ENCODE measurements at regions not wholly inside any gene's neighbourhood (a gene's known extent, or its start where the extent isn't known, plus 50 kb on each side); places are given as distances from the start of the nearest gene placed in this dataset.

- peaks cover 2% of the 10 kb centered on the region for H3K9me3 ChIP-seq (replicated peaks; ENCODE audit: control insufficient read depth, insufficient read depth, low read length)
- no peak for FAIRE-seq
- no peaks in the 10 kb centered on the region for H4K20me1 ChIP-seq (replicated peaks; ENCODE audit: control insufficient read depth, extremely low read depth, insufficient read depth, low read length)
- no peak overlapping the region for H3K9ac ChIP-seq (replicated peaks; ENCODE audit: extremely low read depth, insufficient read depth, low read length)
- CTCF ChIA-PET = no interaction called here
- H3K27ac ChIP-seq (ENCODE audit: insufficient read depth, low read depth, low read length) = no peak overlapping the region
- no peak overlapping the region for H2AFZ ChIP-seq (ENCODE audit: low read depth, low read length)
- POLR2A ChIA-PET = no interaction called here
- no peaks in the 10 kb centered on the region for H3K27me3 ChIP-seq (ENCODE audit: control insufficient read depth in 2 of 2, insufficient read depth in 2 of 2, low read length in 2 of 2)
- no peaks in the 10 kb centered on the region for H3K4me1 ChIP-seq (ENCODE audit: control insufficient read depth, extremely low read depth, insufficient read depth, low read length)
- TF ChIP-seq CTCF (IDR thresholded peaks at IDR 0.05; ENCODE audit: extremely low read depth in 1 of 2, insufficient read depth in 1 of 2, low read depth in 1 of 2, low read length in 2 of 2) = no peak
- TF ChIP-seq MYC (IDR thresholded peaks at IDR 0.05; ENCODE audit: low read depth, low read length) = no peak
- no peak for TF ChIP-seq EZH2 (IDR thresholded peaks at IDR 0.05; ENCODE audit: borderline replicate concordance, low read depth, low read length, severe bottlenecking)
- no peak for TF ChIP-seq GATA2 (IDR thresholded peaks at IDR 0.05; ENCODE audit: insufficient read depth, insufficient read length, low read depth, low read length)
- no peak for TF ChIP-seq JUN (IDR thresholded peaks at IDR 0.05; ENCODE audit: borderline replicate concordance, insufficient read depth, insufficient read length, low read depth)
- TF ChIP-seq POLR2A (IDR thresholded peaks at IDR 0.05; ENCODE audit: low read depth, low read length) = no peak
- TF ChIP-seq FOS (IDR thresholded peaks at IDR 0.05; ENCODE audit: borderline replicate concordance, insufficient read depth, low read length) = no peak
- no peak for TF ChIP-seq MAX (IDR thresholded peaks at IDR 0.05; ENCODE audit: insufficient read depth, insufficient read length)
- TF ChIP-seq POLR2AphosphoS5 (IDR thresholded peaks at IDR 0.05; ENCODE audit: insufficient read depth, low read depth, low read length) = no peak
- no peaks in the 10 kb centered on the region for H3K9me1 ChIP-seq (replicated peaks; ENCODE audit: control insufficient read depth, extremely low read depth, insufficient read depth, low read length)
- no peak for DNase-seq (ENCODE audit: low read depth, low spot score)
- no peak overlapping the region for H3K4me2 ChIP-seq (ENCODE audit: insufficient read depth, low read length)
- H3K79me2 ChIP-seq (ENCODE audit: control insufficient read depth, insufficient read depth, low read length) = no peaks in the 10 kb centered on the region
- dilution Hi-C loops (cut with MboI; ENCODE audit: extremely low pct_ligation_motif_present, low sequenced_read_pairs) = no loop called here
- no peaks in the 10 kb centered on the region for H3K36me3 ChIP-seq (ENCODE audit: control insufficient read depth in 2 of 2, extremely low read depth in 1 of 2, insufficient read depth in 2 of 2, low read length in 2 of 2)
- intact Hi-C loops (cut with micrococcal nuclease) = no loop called here
- BruUV-seq (replicated peaks) = no TSS peak
- no peak overlapping the region for H3K4me3 ChIP-seq (replicated peaks in 1 of 3; ENCODE audit: insufficient read depth in 1 of 3, low read depth in 1 of 3, low read length in 3 of 3)
These were observed 127.1 kb upstream of the HS3ST3A1 start for GRCh38 chr17:13728781-13729180.

All from endothelial cell of umbilical vein (primary cell).